ENCODE measurements at regions not wholly inside any gene's neighbourhood (a gene's known extent, or its start where the extent isn't known, plus 50 kb on each side); places are given as distances from the start of the nearest gene placed in this dataset.
A peak's percentile ranks its signal among the peaks of the same experiment; 100 is the strongest.

DNA sequence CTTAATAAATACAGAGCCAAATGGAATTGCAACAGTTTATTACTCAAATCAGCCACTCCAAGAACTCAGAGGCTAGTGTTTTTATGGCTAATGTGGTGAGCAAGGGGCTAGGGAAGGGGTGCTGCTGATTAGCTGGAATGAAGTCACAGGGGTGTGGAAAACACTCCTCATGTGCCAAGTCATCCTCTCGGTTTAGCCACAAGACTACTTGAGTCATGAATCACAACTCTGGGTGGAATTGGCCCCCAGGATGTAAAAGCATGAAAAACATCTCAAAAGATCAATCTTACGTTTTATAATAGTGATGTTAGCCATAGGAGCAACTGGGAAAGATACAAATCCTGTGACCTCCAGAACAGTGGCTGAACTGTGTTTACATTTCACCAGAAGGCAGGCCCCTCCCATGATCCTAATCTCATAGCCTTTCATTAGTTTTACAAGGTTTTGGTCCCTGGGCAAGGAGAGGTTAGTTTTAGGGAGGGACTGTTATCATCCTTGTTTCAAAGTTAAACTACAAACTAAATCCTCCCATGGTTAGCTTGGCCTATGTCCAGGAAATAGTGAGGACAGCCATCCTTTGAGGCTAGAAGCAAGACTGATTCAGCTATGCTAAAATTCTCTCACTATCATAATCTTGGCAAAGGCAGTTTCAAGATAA, 2020.1 kb upstream of the PCDH20 start:
- H3K9ac ChIP-seq (ENCODE audit: low read length): no peak overlapping the region
- no peaks in the 10 kb centered on the region for H3K36me3 ChIP-seq (ENCODE audit: low read length)

DNA sequence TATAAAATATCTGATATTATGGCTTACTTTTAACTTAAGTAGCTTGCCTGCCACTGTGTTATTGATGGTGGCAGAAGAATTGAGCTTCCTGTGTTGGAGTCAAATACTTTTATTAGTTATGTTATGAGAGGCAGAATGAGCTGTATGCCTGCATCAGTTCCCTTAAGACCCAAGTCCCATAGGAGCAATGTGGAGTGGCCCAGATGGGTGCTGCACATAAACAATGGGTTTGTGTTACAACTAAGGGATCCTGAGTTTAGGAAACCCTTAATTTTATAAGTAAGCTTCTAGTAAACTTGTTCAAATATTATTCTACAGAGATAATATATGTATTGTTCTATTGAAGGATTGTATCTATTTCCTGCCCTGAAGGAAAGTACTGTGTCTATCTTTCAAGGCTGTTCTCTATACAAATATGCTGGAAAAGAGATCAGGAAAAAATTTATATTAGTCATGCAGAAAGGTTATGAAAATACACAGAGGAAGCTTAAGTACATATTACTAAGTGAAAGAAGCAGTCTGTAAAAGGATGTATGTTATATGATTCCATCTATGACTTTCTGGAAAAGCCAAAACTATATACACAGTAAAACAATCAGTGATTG, 2018.0 kb upstream of the PCDH20 start:
- H3K36me3 ChIP-seq (ENCODE audit: low read length): no peaks in the 10 kb centered on the region
- H2AFZ ChIP-seq (ENCODE audit: low read depth, low read length, severe bottlenecking): no peak overlapping the region
- H3K4me3 ChIP-seq (ENCODE audit: insufficient read depth, low read length, poor library complexity, severe bottlenecking): no peak overlapping the region
- no peak overlapping the region for H3K4me2 ChIP-seq (ENCODE audit: low read depth, low read length, poor library complexity, severe bottlenecking)
- H3F3A ChIP-seq (ENCODE audit: insufficient read depth): no peaks in the 10 kb centered on the region
- no peaks in the 10 kb centered on the region; the same call in 1 of the 2 replicates for H3K9me3 ChIP-seq (ENCODE audit: insufficient read depth, low read length)
- H3K27ac ChIP-seq (ENCODE audit: low read depth, low read length): no peak overlapping the region
- H4K20me1 ChIP-seq (ENCODE audit: low read depth, low read length): no peaks in the 10 kb centered on the region
- H3K9me2 ChIP-seq (replicated peaks; ENCODE audit: insufficient read depth, low read length): no peaks in the 10 kb centered on the region
- no peaks in the 10 kb centered on the region for H3K79me2 ChIP-seq (ENCODE audit: insufficient read depth, low read length)
- TF ChIP-seq, protein P1, sequence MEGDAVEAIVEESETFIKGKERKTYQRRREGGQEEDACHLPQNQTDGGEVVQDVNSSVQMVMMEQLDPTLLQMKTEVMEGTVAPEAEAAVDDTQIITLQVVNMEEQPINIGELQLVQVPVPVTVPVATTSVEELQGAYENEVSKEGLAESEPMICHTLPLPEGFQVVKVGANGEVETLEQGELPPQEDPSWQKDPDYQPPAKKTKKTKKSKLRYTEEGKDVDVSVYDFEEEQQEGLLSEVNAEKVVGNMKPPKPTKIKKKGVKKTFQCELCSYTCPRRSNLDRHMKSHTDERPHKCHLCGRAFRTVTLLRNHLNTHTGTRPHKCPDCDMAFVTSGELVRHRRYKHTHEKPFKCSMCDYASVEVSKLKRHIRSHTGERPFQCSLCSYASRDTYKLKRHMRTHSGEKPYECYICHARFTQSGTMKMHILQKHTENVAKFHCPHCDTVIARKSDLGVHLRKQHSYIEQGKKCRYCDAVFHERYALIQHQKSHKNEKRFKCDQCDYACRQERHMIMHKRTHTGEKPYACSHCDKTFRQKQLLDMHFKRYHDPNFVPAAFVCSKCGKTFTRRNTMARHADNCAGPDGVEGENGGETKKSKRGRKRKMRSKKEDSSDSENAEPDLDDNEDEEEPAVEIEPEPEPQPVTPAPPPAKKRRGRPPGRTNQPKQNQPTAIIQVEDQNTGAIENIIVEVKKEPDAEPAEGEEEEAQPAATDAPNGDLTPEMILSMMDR (IDR thresholded peaks at IDR 0.05; ENCODE audit: insufficient read depth, low read length, poor library complexity, severe bottlenecking): no peak
- TF ChIP-seq EZH2phosphoT487 (conservative IDR thresholded peaks at IDR 0.05; ENCODE audit: low read length): no peak
- no peaks in the 10 kb centered on the region for H3K27me3 ChIP-seq (ENCODE audit: low read length)
- no peak overlapping the region for H3K9ac ChIP-seq (ENCODE audit: low read length)

More for the DNA sequence above, 2020.1 kb upstream of the PCDH20 start:
- Histone ChIP-seq H2AFZ (ENCODE audit: low read depth, low read length, severe bottlenecking) (peak overlapping the region; percentile 35), H3K27me3 (ENCODE audit: low read length) (no peaks in the 10 kb centered on the region), H3K9me2 (replicated peaks; ENCODE audit: insufficient read depth, low read length) (no peaks in the 10 kb centered on the region), H3F3A (ENCODE audit: insufficient read depth) (no peaks in the 10 kb centered on the region), H3K9me3 (ENCODE audit: insufficient read depth, low read length) (no peaks in the 10 kb centered on the region; the same call in 1 of the 2 replicates), H3K4me2 (ENCODE audit: low read depth, low read length, poor library complexity, severe bottlenecking) (no peak overlapping the region), H3K27ac (ENCODE audit: low read depth, low read length) (no peak overlapping the region), H4K20me1 (ENCODE audit: low read depth, low read length) (no peaks in the 10 kb centered on the region), H3K79me2 (ENCODE audit: insufficient read depth, low read length) (no peaks in the 10 kb centered on the region), H3K4me3 (ENCODE audit: insufficient read depth, low read length, poor library complexity, severe bottlenecking) (no peak overlapping the region)
- TF ChIP-seq, protein P1 (IDR thresholded peaks at IDR 0.05; ENCODE audit: insufficient read depth, low read length, poor library complexity, severe bottlenecking): no peak
- no peak for TF ChIP-seq EZH2phosphoT487 (conservative IDR thresholded peaks at IDR 0.05; ENCODE audit: low read length)

DNA sequence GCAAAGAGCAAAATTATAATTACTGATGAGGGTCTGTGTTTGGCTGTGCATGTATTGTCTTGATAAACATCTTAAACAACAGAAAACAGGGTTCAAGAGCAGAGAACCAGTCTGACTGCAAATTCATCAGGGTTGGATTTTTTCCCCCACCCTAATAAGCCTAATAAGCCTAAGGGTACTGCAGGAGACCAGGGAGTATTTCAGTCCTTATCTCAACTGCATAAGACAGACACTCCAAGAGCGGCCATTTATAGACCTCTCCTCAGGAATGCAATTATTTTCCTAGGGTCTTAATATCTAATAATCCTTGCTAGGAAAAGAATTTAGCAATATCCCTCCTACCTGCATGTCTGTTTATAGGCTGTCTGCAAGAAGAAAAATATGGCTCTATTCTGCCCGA, 2011.5 kb upstream of the PCDH20 start:
- Histone ChIP-seq H3K36me3 (ENCODE audit: low read length) (no peaks in the 10 kb centered on the region), H3K4me2 (ENCODE audit: low read depth, low read length, poor library complexity, severe bottlenecking) (no peak overlapping the region), H3F3A (ENCODE audit: insufficient read depth) (no peaks in the 10 kb centered on the region), H2AFZ (ENCODE audit: low read depth, low read length, severe bottlenecking) (no peak overlapping the region), H3K9me3 (ENCODE audit: insufficient read depth, low read length) (no peaks in the 10 kb centered on the region), H3K9me2 (replicated peaks; ENCODE audit: insufficient read depth, low read length) (no peaks in the 10 kb centered on the region), H3K27me3 (ENCODE audit: low read length) (no peaks in the 10 kb centered on the region), H3K4me3 (ENCODE audit: insufficient read depth, low read length, poor library complexity, severe bottlenecking) (no peak overlapping the region), H4K20me1 (ENCODE audit: low read depth, low read length) (no peaks in the 10 kb centered on the region), H3K9ac (ENCODE audit: low read length) (no peak overlapping the region), H3K79me2 (ENCODE audit: insufficient read depth, low read length) (no peaks in the 10 kb centered on the region), H3K27ac (ENCODE audit: low read depth, low read length) (no peak overlapping the region)
- no peak for TF ChIP-seq EZH2phosphoT487 (conservative IDR thresholded peaks at IDR 0.05; ENCODE audit: low read length)
- TF ChIP-seq, protein P1 (IDR thresholded peaks at IDR 0.05; ENCODE audit: insufficient read depth, low read length, poor library complexity, severe bottlenecking): no peak

All from SU-DHL-6 (cell line).